ENCODE measurements at regions not wholly inside any gene's neighbourhood (a gene's known extent, or its start where the extent isn't known, plus 50 kb on each side); places are given as distances from the start of the nearest gene placed in this dataset.

- no peak for DNase-seq
Observed at GRCh38 chr1:68378296-68379084, 71.3 kb downstream of the RPE65 start.

DNA sequence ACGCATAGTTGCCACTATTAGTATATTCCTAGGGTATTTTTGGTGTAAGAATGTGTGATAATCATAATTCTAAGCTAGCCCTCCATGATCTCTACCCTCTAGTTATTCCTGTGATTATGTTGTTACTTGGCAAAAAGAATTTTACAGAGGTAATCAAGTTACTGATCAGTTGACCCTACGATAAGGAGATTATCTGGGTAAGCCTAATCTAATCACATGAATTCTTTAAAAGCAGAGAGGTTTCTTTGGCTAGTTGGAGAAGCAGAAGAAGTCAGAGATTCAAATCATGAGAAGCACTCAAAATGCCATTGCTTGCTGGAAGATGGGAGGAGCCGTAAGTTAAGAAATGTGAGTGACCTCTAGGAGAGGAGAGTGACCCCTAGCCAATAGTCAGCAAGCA is 72.7 kb downstream of the RPE65 start:
- no peak for DNase-seq

GRCh38 chr1:68376441-68376840 is 73.3 kb downstream of the RPE65 start:
- no peak for DNase-seq

GRCh38 chr1:68375919-68376318 is 73.8 kb downstream of the RPE65 start:
- DNase-seq = no peak

- DNase-seq = no peak
Observed at GRCh38 chr1:68373173-68373572, 76.6 kb downstream of the RPE65 start.

- DNase-seq = no peak
Observed at GRCh38 chr1:68372487-68372886, 77.3 kb downstream of the RPE65 start.

GRCh38 chr1:68370101-68370915 is 79.4 kb downstream of the RPE65 start:
- DNase-seq = no peak

GRCh38 chr1:68366572-68366971 is 83.2 kb downstream of the RPE65 start:
- DNase-seq = no peak

DNA sequence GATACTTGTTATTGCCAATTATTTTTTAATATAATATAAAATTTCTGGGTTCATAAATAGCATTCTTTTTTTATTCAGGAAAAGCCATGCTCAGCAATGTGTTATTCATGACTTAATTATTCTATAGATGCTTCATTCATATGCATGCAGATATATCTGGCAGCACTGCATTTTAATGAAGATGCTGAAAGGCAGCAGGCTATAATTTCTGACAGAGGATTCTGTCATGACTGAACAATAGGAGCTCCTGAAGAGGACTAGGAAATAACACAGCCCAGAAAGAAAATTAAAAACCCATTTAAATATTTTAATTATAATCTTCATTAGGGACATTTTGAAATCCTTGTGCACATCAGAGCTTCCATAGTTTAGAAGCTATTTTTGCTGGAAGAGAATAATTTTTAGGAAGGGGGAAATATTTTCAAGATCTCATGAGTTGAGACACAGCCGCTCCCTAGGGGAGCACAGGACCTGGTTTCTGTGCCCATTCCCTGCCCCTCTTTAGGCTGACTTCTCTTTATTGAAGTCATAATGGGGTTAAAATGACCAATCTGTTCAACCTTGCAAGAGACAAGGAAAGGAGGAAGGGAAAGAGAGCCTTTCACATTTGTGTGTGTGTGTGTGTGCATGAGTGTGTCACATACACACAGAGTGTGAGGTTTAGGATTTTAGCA is 83.9 kb downstream of the RPE65 start:
- DNase-seq = no peak

- DNase-seq = no peak
Observed at GRCh38 chr1:68363339-68363738, 86.4 kb downstream of the RPE65 start.

- DNase-seq = no peak
Observed at GRCh38 chr1:68361346-68361910, 88.3 kb downstream of the RPE65 start.

GRCh38 chr1:68359045-68359444 is 90.7 kb downstream of the RPE65 start:
- DNase-seq = peak; percentile 34

DNA sequence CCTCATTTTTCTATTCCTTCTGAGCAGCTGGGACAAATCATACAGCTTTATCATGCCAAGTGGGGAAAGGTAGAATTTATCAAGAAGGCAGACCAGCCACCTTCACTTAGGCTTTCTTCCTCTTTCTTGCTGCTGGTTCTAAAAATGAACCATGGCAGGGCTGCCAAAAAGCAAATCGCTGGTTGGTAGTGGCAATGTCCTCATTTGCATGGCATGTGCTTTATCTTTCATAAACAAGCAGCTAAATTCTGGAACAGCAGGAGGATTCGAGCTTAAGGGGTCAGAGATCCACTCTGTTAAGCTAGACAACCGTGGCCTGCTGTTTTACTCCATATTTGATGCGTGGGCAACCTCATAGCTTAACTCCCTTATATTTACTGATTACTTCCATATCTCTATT is 91.3 kb downstream of the RPE65 start:
- peak; percentile 60 for DNase-seq

DNA sequence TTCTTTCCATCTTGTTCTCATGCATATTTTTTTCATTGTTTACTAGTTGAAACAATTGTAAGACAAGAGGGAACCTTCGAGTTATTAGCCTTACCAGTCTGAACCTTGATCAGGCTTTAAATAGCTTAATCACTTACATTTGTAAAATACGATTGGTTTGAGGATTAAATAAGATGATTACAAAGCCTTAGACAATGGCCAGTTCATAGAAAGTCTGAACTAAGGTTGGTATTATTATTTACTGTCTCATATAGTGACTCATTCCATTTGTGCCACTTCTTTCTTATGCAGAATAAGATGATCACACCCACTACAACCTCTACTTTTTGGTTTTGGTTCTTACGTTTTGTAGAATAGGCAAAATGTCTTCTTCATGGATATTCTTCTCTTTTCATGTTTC is 94.1 kb downstream of the RPE65 start:
- DNase-seq = no peak

DNA sequence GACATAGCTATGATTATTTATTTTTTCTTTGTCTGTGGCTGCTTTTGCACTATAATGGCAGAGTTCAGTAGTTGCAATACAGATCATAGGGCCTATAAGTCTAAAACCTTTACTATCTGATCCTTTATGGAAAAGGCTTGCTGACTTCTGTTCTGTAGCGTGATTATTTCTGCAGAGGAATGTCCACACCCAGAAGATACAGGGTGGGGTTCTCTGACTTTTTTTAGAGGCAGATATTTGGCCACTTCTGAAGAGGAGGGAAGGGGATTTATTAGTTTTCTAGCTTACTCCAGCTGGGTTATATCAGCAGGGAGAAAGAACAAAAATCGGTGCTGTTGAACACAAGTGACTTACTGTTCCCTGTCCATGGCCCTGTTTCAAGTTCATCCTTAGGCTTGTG is 97.6 kb downstream of the RPE65 start:
- no peak for DNase-seq

DNA sequence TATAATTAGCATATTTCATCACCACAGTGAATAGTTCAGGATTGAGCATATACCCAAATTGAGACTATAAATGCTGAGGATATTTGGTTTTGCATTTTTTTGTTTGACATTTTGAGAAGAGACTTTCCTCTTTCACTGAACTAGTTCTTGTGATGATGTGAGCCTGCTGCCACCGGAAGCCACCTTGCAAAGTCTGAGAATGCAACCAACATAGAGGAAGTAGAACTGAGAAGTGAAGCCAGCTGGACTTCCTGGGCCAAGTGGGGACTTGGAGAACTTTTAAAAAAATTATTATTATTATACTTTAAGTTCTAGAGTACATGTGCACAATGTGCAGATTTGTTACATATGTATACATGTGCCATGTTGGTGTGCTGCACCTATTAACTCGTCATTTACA is 102.3 kb downstream of the RPE65 start:
- peak; percentile 5 for DNase-seq

- peak; percentile 57 for DNase-seq
Observed at GRCh38 chr1:68346188-68346808, 103.5 kb downstream of the RPE65 start.

GRCh38 chr1:68344208-68344607 is 105.5 kb downstream of the RPE65 start:
- no peak for DNase-seq

DNA sequence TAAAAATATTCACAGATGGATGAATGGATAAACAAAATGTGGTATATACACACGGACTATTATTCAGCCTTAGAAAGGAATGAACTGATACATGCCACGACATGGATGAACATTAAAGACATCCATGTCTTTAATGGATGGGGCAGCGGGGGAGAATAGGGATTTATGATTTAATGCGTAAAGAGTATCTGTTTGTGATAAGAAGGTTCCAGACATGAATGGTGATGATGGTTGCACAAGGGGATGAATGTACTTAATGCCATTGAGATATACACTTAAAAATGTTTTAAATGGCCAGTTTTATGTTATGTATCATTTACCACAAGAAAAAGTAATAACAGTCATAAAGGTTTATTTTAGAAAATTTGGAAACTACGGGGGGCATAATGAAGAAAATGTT is 108.6 kb upstream of the WLS start:
- no peak for DNase-seq

DNA sequence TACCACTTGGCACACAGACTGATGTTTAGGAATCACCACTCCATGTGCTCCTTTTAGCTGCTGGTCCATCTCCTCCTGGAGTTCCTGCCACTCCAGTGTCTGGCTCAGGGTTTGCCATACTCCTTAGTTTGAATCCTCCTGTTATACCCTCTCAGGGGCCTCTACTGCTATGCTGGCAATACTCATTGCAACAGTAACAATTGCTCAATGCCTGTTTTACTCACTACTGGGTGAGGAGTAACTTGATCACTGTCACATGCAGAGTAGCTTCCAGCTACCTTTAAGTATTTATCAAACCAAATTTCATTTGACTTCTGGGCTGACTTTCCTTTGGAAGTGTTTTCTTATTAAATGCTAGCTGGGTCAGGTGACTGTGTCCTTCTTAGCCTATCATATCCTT is 107.2 kb upstream of the WLS start:
- no peak for DNase-seq

- no peak for DNase-seq
Observed at GRCh38 chr1:68338081-68338480, 105.8 kb upstream of the WLS start.

DNA sequence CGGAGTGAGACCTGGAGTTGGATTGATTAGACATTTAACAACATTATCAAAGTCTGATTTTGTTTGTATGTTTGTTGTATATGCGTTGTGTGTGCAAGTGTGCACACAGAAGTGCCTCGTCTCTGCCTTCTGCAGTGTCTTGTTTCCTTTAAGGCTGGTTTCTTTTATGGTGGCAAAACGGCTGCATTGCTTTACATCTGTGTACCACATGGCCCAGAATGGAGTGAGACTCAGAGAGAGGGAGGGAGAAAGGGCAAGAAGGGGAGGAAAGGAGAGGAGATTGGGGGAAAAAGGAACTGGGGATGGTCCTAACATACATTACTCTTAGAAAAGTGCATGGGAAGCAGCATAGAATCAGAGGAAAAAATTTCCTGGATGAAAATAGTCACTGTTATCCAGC is 99.7 kb upstream of the WLS start:
- DNase-seq = no peak
